ENCODE measurements at regions not wholly inside any gene's neighbourhood (a gene's known extent, or its start where the extent isn't known, plus 50 kb on each side); places are given as distances from the start of the nearest gene placed in this dataset.
"Not testable (repeated sequence)": the region's sequence is repeated elsewhere in the genome, so short reads cannot be mapped to it uniquely, and the experiment has no call there.

DNA sequence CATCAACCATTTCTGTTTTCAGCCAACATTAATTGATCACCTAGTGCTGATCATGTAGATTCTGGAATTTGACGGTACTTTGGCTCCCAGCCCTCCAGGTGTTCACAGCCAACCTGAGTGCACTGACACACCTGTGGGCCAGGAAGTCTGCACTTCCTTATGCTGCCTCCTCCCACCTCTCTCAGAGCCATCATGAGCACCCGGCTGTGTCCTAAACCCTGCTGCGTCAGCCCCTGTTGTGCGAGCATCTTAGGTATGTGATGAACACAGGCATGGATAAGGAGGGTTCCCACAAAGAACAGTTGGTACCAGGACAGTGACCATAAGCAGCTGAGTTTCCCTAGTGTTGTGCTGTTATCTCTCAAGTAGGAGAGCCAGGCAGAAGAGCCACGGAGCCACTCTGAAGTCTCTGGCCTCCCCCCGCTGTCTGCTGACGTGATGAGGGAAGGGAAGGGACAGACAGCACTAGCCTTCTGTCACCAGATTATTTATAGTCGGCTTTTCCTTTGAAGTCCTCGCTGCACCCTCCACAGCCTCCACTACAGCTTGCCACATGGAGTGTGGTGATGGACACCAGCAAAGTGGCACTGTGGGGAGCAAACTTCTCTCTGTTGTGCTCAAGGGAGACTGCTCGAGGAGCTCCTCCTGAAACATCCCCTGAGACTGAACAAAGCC lies 162.8 kb upstream of the ANKFN1 start:
- Mint-ChIP-seq H3K36me3 (no peaks in the 10 kb centered on the region), H3K4me3 (peak overlapping the region in 1 of 8 donors; percentile 2), H3K27me3 (peaks cover 0 to 7% (median 0%) of the 10 kb centered on the region in 3 donors), H3K4me1 (no peaks in the 10 kb centered on the region), H3K9me3 (peaks cover 4 to 19% (median 10%) of the 10 kb centered on the region in 7 donors), H3K27ac (no peak overlapping the region)
- ATAC-seq (ENCODE audit: low read depth in 2 of 2) (no peak), DNase-seq (no peak)

GRCh38 chr17:55996826-55997225 lies 156.4 kb upstream of the ANKFN1 start:
- Mint-ChIP-seq H3K9me3 (peaks cover 3 to 25% (median 13%) of the 10 kb centered on the region in 7 donors), H3K27ac (no peak overlapping the region), H3K27me3 (peaks cover 0 to 3% (median 0%) of the 10 kb centered on the region in 3 donors), H3K4me1 (no peaks in the 10 kb centered on the region), H3K4me3 (no peak overlapping the region), H3K36me3 (no peaks in the 10 kb centered on the region)
- DNase-seq (no peak), ATAC-seq (ENCODE audit: low read depth in 2 of 2) (no peak)

- Mint-ChIP-seq H3K4me3 (no peak overlapping the region), H3K27ac (no peak overlapping the region), H3K4me1 (no peaks in the 10 kb centered on the region), H3K36me3 (no peaks in the 10 kb centered on the region), H3K9me3 (peaks cover 0 to 19% (median 4%) of the 10 kb centered on the region in 7 donors), H3K27me3 (no peaks in the 10 kb centered on the region)
- ATAC-seq (ENCODE audit: low read depth in 2 of 2) (no peak), DNase-seq (no peak)
These were observed 152.9 kb upstream of the ANKFN1 start for GRCh38 chr17:56000411-56000810.

- H3K27me3 Mint-ChIP-seq; H3K27ac Mint-ChIP-seq; ATAC-seq (ENCODE audit: low read depth in 2 of 2); DNase-seq; H3K4me1 Mint-ChIP-seq; H3K4me3 Mint-ChIP-seq; H3K36me3 Mint-ChIP-seq: not testable (repeated sequence)
- peaks cover 0 to 14% (median 4%) of the 10 kb centered on the region in 7 donors for H3K9me3 Mint-ChIP-seq
These were observed 150.6 kb upstream of the ANKFN1 start for GRCh38 chr17:56002656-56003055.

DNA sequence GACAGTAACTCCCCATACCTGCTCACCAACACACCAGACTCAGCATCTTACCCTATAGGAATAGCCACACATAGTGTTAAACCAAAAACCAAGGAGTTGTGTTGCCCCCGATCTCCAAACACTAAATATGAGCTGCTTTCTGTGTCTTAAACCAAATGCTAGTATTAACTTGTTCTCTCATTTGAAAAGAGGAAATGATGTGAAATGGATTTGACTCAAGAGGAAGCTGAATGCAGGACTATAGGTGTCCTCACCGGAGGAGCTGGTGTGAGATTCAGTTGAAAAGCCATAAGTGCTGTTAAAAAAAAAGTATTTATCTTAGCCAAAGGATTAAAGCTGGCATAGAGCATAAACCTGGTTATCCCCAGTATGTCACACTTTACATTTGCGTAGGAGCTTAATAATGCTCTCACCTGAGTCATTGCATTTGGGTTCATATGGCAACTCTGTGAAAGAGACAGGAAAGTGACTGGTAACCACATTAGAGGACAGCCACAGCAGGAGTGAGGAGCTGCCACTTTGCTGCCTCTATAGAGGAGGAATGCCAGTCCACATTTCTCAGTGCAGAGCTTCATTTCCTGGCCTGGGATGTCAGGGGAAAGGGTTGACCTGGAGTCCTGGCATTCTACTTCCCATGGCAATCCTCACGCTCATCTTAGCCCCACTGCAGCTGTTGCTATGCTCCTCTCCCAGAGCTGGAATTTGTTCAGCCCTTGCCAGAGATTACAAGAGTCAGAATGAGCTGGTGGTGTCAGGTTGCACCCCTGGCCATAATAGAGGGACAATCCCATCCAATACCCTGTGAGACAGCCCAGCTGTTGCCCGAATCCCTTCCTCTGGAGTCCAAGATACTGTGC lies 143.3 kb upstream of the ANKFN1 start:
- ATAC-seq (ENCODE audit: low read depth in 2 of 2) (no peak), DNase-seq (no peak)
- H3K27ac Mint-ChIP-seq = no peak overlapping the region
- H3K4me1 Mint-ChIP-seq = no peaks in the 10 kb centered on the region
- no peaks in the 10 kb centered on the region for H3K36me3 Mint-ChIP-seq
- H3K9me3 Mint-ChIP-seq = peaks cover 0 to 11% (median 6%) of the 10 kb centered on the region in 7 donors
- no peaks in the 10 kb centered on the region for H3K27me3 Mint-ChIP-seq
- no peak overlapping the region for H3K4me3 Mint-ChIP-seq

DNA sequence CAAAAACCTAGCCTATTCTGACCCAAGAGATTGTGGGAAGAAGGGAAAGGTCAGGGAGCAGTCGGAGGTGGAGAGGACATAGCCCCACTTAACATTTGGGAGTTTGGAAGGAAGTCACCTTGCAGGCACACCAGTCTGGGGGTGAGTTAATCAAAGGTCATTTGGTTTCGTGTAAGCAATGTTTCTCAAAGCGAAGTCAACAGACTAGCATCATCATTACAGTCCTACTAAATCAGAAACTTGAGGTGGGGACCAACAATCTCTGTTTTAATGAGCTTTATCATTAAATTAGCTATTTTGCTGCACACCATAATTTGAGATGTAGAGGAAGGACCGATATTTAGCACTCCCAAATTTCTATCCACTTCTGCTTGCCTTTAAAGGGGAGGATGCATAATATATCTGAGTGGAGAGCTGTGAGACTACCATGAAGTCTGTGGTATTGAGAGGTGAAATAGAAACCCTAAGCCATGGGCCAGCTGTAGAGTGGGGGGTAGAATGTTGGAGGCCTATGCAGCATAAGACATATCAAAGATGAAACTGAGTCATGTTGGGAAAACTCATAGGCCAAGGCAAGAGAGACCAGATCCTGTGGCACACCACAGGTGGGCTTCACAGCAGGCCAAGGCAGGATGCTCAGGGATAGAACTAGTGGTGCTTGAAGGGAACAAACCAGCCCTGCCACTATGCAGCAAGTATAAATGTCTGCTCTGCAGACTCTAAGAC lies 141.7 kb upstream of the ANKFN1 start:
- Mint-ChIP-seq H3K4me1 (no peaks in the 10 kb centered on the region), H3K36me3 (no peaks in the 10 kb centered on the region), H3K4me3 (no peak overlapping the region), H3K27me3 (no peaks in the 10 kb centered on the region), H3K9me3 (peaks cover 0 to 12% (median 6%) of the 10 kb centered on the region in 7 donors), H3K27ac (no peak overlapping the region)
- no peak for DNase-seq
- no peak for ATAC-seq (ENCODE audit: low read depth in 2 of 2)

DNA sequence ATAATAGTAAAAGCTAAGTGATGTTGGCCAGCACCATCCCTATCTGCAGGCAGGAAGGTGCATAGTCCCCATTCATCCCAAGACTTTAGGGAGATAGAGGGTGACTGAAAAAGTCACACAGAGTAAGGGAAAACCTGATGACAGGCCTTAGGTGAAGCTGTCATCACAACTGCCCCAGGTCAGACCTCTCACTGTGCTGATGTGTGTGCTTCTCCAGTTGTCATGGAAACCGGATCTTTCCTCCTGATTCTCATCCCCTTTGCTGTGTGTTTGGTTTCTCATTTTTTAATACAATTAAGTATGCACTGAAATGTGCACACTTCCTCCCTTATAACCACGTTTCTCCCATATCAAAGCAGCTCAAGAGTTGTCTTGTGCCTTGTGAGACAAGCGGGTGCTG lies 135.1 kb upstream of the ANKFN1 start:
- H3K27ac Mint-ChIP-seq = no peak overlapping the region
- no peaks in the 10 kb centered on the region for H3K36me3 Mint-ChIP-seq
- H3K4me3 Mint-ChIP-seq = no peak overlapping the region
- ATAC-seq (ENCODE audit: low read depth in 2 of 2) = no peak
- no peaks in the 10 kb centered on the region for H3K4me1 Mint-ChIP-seq
- DNase-seq = no peak
- peaks cover 6 to 13% (median 9%) of the 10 kb centered on the region in 3 donors for H3K27me3 Mint-ChIP-seq
- peaks cover 0 to 4% (median 4%) of the 10 kb centered on the region in 7 donors for H3K9me3 Mint-ChIP-seq

DNA sequence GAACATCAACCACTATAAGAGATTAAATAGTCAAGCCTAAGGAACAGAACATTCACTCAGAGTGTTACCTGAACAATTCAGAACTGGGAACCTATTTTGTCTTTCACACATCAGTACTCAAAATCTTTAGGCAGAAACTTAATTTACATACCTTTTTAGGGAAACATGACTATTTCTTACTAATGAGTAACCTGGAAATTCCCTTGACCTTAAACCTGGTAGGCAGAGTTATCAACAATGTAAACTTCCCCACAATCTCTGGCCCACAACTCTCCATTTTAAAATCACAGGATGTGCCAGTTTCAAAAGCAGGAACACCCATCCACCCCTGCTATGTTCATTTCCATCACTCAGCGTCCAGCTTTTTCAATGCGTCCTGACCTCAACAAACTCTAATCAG lies 132.9 kb upstream of the ANKFN1 start:
- no peak overlapping the region for H3K27ac Mint-ChIP-seq
- ATAC-seq (ENCODE audit: low read depth in 2 of 2) = no peak
- H3K4me3 Mint-ChIP-seq = no peak overlapping the region

GRCh38 chr17:56021681-56022190 lies 131.5 kb upstream of the ANKFN1 start:
- H3K27ac Mint-ChIP-seq = no peak overlapping the region
- peaks cover 6 to 12% (median 9%) of the 10 kb centered on the region in 3 donors for H3K27me3 Mint-ChIP-seq

More for the DNA sequence above, 132.9 kb upstream of the ANKFN1 start:
- DNase-seq = no peak
- Mint-ChIP-seq H3K36me3 (no peaks in the 10 kb centered on the region), H3K4me1 (no peaks in the 10 kb centered on the region), H3K9me3 (peaks cover 0 to 4% (median 0%) of the 10 kb centered on the region in 7 donors), H3K27me3 (peaks cover 6 to 13% (median 9%) of the 10 kb centered on the region in 3 donors)

DNA sequence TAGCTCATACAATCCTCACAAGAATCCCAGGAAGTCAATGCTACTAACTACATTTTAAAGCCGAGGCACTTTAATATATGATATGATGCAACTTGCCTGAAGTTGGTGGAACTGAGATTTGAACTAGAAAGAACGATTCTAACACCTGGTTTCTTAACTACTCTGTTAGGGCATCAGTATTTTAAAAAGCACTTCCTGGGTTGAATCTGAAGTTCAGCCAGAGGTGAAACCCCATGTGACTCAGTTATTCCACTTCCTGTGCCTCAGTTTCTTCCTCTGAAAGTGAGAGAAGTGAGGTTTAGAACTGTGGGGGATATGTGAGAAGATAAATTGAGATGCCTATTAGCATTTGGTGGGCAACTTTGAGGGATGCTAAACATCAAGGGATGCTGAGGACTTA lies 129.4 kb upstream of the ANKFN1 start:
- DNase-seq (no peak), ATAC-seq (ENCODE audit: low read depth in 2 of 2) (no peak)
- no peaks in the 10 kb centered on the region for H3K36me3 Mint-ChIP-seq
- H3K27me3 Mint-ChIP-seq = peaks cover 0 to 6% (median 0%) of the 10 kb centered on the region in 3 donors
- peaks cover 0 to 2% (median 0%) of the 10 kb centered on the region in 7 donors for H3K9me3 Mint-ChIP-seq
- no peak overlapping the region for H3K4me3 Mint-ChIP-seq
- H3K27ac Mint-ChIP-seq = no peak overlapping the region
- no peaks in the 10 kb centered on the region for H3K4me1 Mint-ChIP-seq

More at GRCh38 chr17:56021681-56022190, 131.5 kb upstream of the ANKFN1 start:
- Mint-ChIP-seq H3K4me3 (no peak overlapping the region), H3K36me3 (no peaks in the 10 kb centered on the region), H3K4me1 (no peaks in the 10 kb centered on the region), H3K9me3 (peaks cover 0 to 4% (median 0%) of the 10 kb centered on the region in 7 donors)
- DNase-seq (no peak), ATAC-seq (ENCODE audit: low read depth in 2 of 2) (no peak)

GRCh38 chr17:56026915-56027314 lies 126.4 kb upstream of the ANKFN1 start:
- no peaks in the 10 kb centered on the region for H3K36me3 Mint-ChIP-seq
- DNase-seq (no peak), ATAC-seq (ENCODE audit: low read depth in 2 of 2) (no peak)
- no peak overlapping the region for H3K27ac Mint-ChIP-seq
- H3K27me3 Mint-ChIP-seq = peaks cover 0 to 14% (median 10%) of the 10 kb centered on the region in 3 donors
- H3K9me3 Mint-ChIP-seq = peaks cover 0 to 7% (median 0%) of the 10 kb centered on the region in 7 donors
- H3K4me3 Mint-ChIP-seq = no peak overlapping the region
- no peaks in the 10 kb centered on the region for H3K4me1 Mint-ChIP-seq

DNA sequence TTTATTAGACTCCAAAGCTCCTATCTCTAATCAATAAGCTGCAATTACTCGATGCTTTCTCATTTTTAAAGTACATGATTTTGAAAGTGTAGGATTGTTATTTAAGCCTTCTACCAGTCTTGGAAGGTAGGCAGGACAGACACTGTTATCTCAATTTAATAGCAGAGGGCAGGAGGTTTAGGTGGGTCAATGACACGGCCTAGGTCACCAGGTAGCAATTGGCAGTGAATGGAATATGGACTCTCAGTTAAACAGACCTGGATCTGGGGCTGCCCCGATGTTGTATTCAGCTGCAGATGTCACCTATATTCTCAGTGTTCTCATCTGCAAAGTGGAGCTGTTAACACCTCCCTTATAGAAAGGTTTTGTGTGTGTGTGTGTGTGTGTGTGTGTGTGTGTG lies 124.4 kb upstream of the ANKFN1 start:
- H3K4me3 Mint-ChIP-seq = no peak overlapping the region
- H3K9me3 Mint-ChIP-seq = peaks cover 0 to 8% (median 0%) of the 10 kb centered on the region in 7 donors
- no peak for DNase-seq
- H3K36me3 Mint-ChIP-seq = no peaks in the 10 kb centered on the region
- no peak for ATAC-seq (ENCODE audit: low read depth in 2 of 2)
- H3K4me1 Mint-ChIP-seq = no peaks in the 10 kb centered on the region
- no peak overlapping the region for H3K27ac Mint-ChIP-seq
- H3K27me3 Mint-ChIP-seq = peaks cover 5 to 17% (median 14%) of the 10 kb centered on the region in 3 donors

DNA sequence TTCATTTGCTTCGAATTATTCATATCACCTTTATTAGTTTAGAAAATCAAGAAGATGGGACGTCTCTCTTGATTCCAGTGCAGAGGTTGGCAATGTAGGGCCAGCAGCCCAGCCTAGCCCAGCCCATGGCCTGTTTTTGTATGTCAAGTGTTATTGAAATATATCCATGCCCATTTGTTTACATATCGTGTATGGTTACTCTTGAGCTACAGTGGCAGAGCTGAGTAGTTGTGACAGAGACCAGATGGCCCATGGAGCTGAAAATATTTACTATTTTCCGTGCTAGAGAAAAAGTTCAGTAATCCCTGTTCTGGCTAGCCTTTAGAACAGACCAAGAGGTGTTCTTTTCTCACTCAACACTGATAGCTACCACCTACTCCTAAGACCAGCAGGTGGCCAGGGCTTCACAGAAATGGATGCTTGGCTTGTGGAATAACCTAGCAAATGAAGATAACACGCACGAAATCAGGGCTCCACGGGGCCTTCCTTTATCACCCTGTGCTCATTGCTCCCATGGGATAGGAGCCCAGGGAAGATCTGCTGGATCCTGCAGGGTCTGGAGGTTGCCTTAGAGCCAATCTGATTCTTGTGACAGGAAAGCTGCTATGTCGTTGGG lies 123.2 kb upstream of the ANKFN1 start:
- H3K4me3 Mint-ChIP-seq = no peak overlapping the region
- no peaks in the 10 kb centered on the region for H3K4me1 Mint-ChIP-seq
- no peak for ATAC-seq (ENCODE audit: low read depth in 2 of 2)
- H3K27ac Mint-ChIP-seq = no peak overlapping the region
- H3K27me3 Mint-ChIP-seq = peaks cover 9 to 17% (median 14%) of the 10 kb centered on the region in 3 donors
- H3K9me3 Mint-ChIP-seq = peaks cover 0 to 8% (median 0%) of the 10 kb centered on the region in 7 donors
- no peak for DNase-seq
- no peaks in the 10 kb centered on the region for H3K36me3 Mint-ChIP-seq

Data from naive B cell (primary cell).